ENCODE measurements at regions not wholly inside any gene's neighbourhood (a gene's known extent, or its start where the extent isn't known, plus 50 kb on each side); places are given as distances from the start of the nearest gene placed in this dataset.

DNA sequence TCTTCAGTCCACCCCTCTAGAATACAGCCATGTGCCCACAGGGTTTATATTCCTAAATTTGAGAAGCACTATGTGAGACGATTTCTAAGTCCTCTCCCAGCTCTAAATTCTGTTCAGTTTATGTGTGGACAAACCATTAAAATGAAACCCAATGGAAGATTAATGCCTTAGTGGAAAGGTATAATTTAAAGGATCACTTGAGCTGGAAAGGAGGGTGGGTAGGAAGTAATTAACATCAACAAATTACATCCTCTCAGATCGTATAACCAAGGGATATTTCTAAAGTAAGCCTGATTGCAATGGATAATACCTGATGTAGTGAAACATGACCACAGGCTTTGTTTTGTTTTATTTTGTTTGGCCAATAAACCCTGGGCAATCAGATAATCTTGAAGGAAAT is 511.0 kb upstream of the COBL start:
- BruUV-seq (replicated peaks): no TSS peak
- CTCF ChIA-PET: no interaction called here
- Histone ChIP-seq H3K9me3 (ENCODE audit: control insufficient read depth, insufficient read depth, low read length) (peaks cover 2% of the 10 kb centered on the region; the same call in 1 of the 2 replicates), H2AK9ac (replicated peaks; ENCODE audit: low read depth, low read length, poor library complexity) (no peak overlapping the region), H3K27me3 (ENCODE audit: control insufficient read depth, insufficient read depth, low read length) (no peaks in the 10 kb centered on the region), H3K4me2 (ENCODE audit: low read depth, low read length) (no peak overlapping the region), H2BK5ac (ENCODE audit: low read depth, low read length, poor library complexity, severe bottlenecking) (no peak overlapping the region), H4K91ac (ENCODE audit: insufficient read depth, low read depth, low read length) (no peak overlapping the region), H2AFZ (replicated peaks; ENCODE audit: low read length, poor library complexity) (no peak overlapping the region), H3K56ac (ENCODE audit: extremely low read depth, insufficient read depth, low read length) (no peak overlapping the region), H2AK5ac (ENCODE audit: low read depth, low read length) (no peak overlapping the region), H3K4ac (ENCODE audit: low read depth, low read length) (no peak overlapping the region), H4K20me1 (ENCODE audit: insufficient read depth, low read length) (no peaks in the 10 kb centered on the region), H2BK120ac (ENCODE audit: low read depth, low read length) (no peak overlapping the region), H4K8ac (ENCODE audit: low read depth in 2 of 2, low read length in 2 of 2) (no peak overlapping the region), H3K36me3 (ENCODE audit: control insufficient read depth, insufficient read depth, low read length) (no peaks in the 10 kb centered on the region), H2BK15ac (ENCODE audit: low read depth, low read length) (no peak overlapping the region), H2BK20ac (ENCODE audit: low read depth, low read length) (no peak overlapping the region), H3K79me1 (ENCODE audit: low read depth in 1 of 2, low read length in 2 of 2) (no peaks in the 10 kb centered on the region), H3K9me1 (ENCODE audit: insufficient read depth, low read length) (no peaks in the 10 kb centered on the region), H3K18ac (ENCODE audit: low read depth, low read length) (no peak overlapping the region), H4K5ac (ENCODE audit: low read depth, low read length) (no peak overlapping the region), H3K4me1 (ENCODE audit: control insufficient read depth, insufficient read depth, low read length) (no peaks in the 10 kb centered on the region), H3K27ac (ENCODE audit: insufficient read depth, low read length) (no peak overlapping the region), H3K14ac (replicated peaks; ENCODE audit: low read depth, low read length) (no peak overlapping the region), H3K9ac (ENCODE audit: low read depth, low read length) (no peak overlapping the region), H3K23ac (ENCODE audit: low read depth, low read length) (no peak overlapping the region), H3K4me3 (ENCODE audit: insufficient read depth, low read depth, low read length) (no peak overlapping the region)
- intact Hi-C loops (cut with micrococcal nuclease) (no loop called here), dilution Hi-C loops (cut with HindIII; ENCODE audit: low sequenced_read_pairs, unreplicated experiment) (no loop called here), in situ Hi-C loops (cut with MboI; ENCODE audit: low sequenced_read_pairs) (no loop called here)
- no peak for DNase-seq
- TF ChIP-seq MXI1 (IDR thresholded peaks at IDR 0.05; ENCODE audit: borderline replicate concordance, low read depth, low read length) (no peak), MAZ (IDR thresholded peaks at IDR 0.05; ENCODE audit: borderline replicate concordance, low read depth, low read length) (no peak), MAFK (IDR thresholded peaks at IDR 0.05; ENCODE audit: low read depth, low read length) (no peak), FOS (IDR thresholded peaks at IDR 0.05; ENCODE audit: low read depth, low read length) (no peak), CEBPB (IDR thresholded peaks at IDR 0.05; ENCODE audit: low read depth, low read length) (no peak), RFX5 (IDR thresholded peaks at IDR 0.05; ENCODE audit: low read depth, low read length) (no peak), NFE2L2 (IDR thresholded peaks at IDR 0.05; ENCODE audit: low read depth, low read length) (no peak), BHLHE40 (IDR thresholded peaks at IDR 0.05; ENCODE audit: low read depth, low read length) (no peak), RAD21 (IDR thresholded peaks at IDR 0.05; ENCODE audit: low read length) (no peak), POLR2A (IDR thresholded peaks at IDR 0.05; ENCODE audit: low read depth, low read length) (no peak)
- TF ChIP-seq, protein P1, sequence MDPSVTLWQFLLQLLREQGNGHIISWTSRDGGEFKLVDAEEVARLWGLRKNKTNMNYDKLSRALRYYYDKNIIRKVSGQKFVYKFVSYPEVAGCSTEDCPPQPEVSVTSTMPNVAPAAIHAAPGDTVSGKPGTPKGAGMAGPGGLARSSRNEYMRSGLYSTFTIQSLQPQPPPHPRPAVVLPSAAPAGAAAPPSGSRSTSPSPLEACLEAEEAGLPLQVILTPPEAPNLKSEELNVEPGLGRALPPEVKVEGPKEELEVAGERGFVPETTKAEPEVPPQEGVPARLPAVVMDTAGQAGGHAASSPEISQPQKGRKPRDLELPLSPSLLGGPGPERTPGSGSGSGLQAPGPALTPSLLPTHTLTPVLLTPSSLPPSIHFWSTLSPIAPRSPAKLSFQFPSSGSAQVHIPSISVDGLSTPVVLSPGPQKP (IDR thresholded peaks at IDR 0.05; ENCODE audit: borderline replicate concordance, low read depth, low read length): no peak
- TF ChIP-seq, protein P2, sequence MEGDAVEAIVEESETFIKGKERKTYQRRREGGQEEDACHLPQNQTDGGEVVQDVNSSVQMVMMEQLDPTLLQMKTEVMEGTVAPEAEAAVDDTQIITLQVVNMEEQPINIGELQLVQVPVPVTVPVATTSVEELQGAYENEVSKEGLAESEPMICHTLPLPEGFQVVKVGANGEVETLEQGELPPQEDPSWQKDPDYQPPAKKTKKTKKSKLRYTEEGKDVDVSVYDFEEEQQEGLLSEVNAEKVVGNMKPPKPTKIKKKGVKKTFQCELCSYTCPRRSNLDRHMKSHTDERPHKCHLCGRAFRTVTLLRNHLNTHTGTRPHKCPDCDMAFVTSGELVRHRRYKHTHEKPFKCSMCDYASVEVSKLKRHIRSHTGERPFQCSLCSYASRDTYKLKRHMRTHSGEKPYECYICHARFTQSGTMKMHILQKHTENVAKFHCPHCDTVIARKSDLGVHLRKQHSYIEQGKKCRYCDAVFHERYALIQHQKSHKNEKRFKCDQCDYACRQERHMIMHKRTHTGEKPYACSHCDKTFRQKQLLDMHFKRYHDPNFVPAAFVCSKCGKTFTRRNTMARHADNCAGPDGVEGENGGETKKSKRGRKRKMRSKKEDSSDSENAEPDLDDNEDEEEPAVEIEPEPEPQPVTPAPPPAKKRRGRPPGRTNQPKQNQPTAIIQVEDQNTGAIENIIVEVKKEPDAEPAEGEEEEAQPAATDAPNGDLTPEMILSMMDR (conservative IDR thresholded peaks at IDR 0.05; ENCODE audit: low read depth, low read length): no peak
- POLR2A ChIA-PET (ENCODE audit: unreplicated experiment): no interaction called here
- no CpG with 5 or more reads among the region's 2 CpGs for WGBS, 2 experiments (ENCODE audit: extremely low coverage in 2 of 2, insufficient read length in 1 of 2)
- no peak for ATAC-seq (ENCODE audit: low read depth)
